OCI-LY3 (cell line): ENCODE measurements at regions not wholly inside any gene's neighbourhood (a gene's known extent, or its start where the extent isn't known, plus 50 kb on each side); places are given as distances from the start of the nearest gene placed in this dataset.
"Not testable (repeated sequence)": the region's sequence is repeated elsewhere in the genome, so short reads cannot be mapped to it uniquely, and the experiment has no call there.

Source experiments
- H2AFZ ChIP-seq: fragments of 200-600, 300-600 bp; shearing (Covaris generic); 2 replicates; pipeline ENCODE4 v1.6.0; 2014; ENCODE audit warnings: antibody characterized with exemption, low read depth, low read length
- H3K27ac ChIP-seq: fragments of 200-600, 300-600 bp; sonication (generic); 2 replicates; pipeline ENCODE4 v1.5.1; 2014; ENCODE audit warnings: mild to moderate bottlenecking, low read length, moderate library complexity, mixed read lengths
- H3K27me3 ChIP-seq: fragments of 200-600, 300-600 bp; sonication (generic); 2 replicates; pipeline ENCODE4 v1.6.1; 2014; ENCODE audit warnings: low read depth, low read length, mixed read lengths
- H3K36me3 ChIP-seq: fragments of 200-600, 300-600 bp; sonication (generic); replicated peaks from 2 replicates; pipeline ENCODE3; 2014; ENCODE audit warnings: low read depth, low read length, mixed read lengths
- H3K4me1 ChIP-seq: fragments of 300-600, 200-600 bp; sonication (generic); 2 replicates; pipeline ENCODE4 v1.6.1; 2014; ENCODE audit warnings: low read length, mixed read lengths
- H3K4me2 ChIP-seq: fragments of 200-600, 300-600 bp; sonication (generic); 2 replicates; pipeline ENCODE4 v1.6.1; 2014; ENCODE audit warnings: low read length, mixed read lengths
- H3K4me3 ChIP-seq: fragments of 300-600, 200-600 bp; sonication (generic); 2 replicates; pipeline ENCODE4 v1.5.1; 2014; ENCODE audit warnings: antibody characterized with exemption, mild to moderate bottlenecking, low read length, moderate library complexity
- H3K79me2 ChIP-seq: fragments of 300-600, 200-600 bp; shearing (Covaris generic); 2 replicates; pipeline ENCODE4 v1.6.1; 2014; ENCODE audit warnings: mild to moderate bottlenecking, low read length, mixed read lengths
- H3K9ac ChIP-seq: fragments of 300-600, 200-600 bp; shearing (Covaris generic); 2 replicates; pipeline ENCODE4 v1.6.0; 2014; ENCODE audit warnings: mild to moderate bottlenecking, low read length, moderate library complexity
- H3K9me3 ChIP-seq: fragments of 200-600, 300-600 bp; shearing (Covaris generic); 2 replicates; pipeline ENCODE4 v1.6.1; 2014; ENCODE audit warnings: low read length, mixed read lengths; ENCODE audit not compliant: insufficient read depth
- H4K20me1 ChIP-seq: fragments of 200-600, 300-600 bp; sonication (generic); 2 replicates; pipeline ENCODE4 v1.6.1; 2016; ENCODE audit warnings: low read length, mixed read lengths; ENCODE audit not compliant: insufficient read depth
- CTCF ChIP-seq: fragments of 200-600, 300-600 bp; sonication (generic); IDR thresholded peaks from 2 replicates; pipeline ENCODE4 v1.5.1; 2014; ENCODE audit warnings: antibody characterized with exemption, low read length, low read depth
- EZH2phosphoT487 ChIP-seq: fragments of 200-600 bp; shearing (Covaris generic); IDR thresholded peaks from 2 replicates; pipeline ENCODE4 v1.6.1; 2018; ENCODE audit warnings: antibody characterized with exemption, mixed run types, low read depth

- TF ChIP-seq EZH2phosphoT487 (no peak), CTCF (no peak)
- Histone ChIP-seq H3K27ac (no peak overlapping the region), H3K9me3 (no peaks in the 10 kb centered on the region), H3K9ac (no peak overlapping the region), H2AFZ (no peak overlapping the region), H3K4me3 (no peak overlapping the region), H3K27me3 (no peaks in the 10 kb centered on the region), H3K36me3 (no peaks in the 10 kb centered on the region), H3K4me1 (peaks cover 7% of the 10 kb centered on the region; the same call in 1 of the 2 replicates), H3K79me2 (no peaks in the 10 kb centered on the region), H4K20me1 (no peaks in the 10 kb centered on the region), H3K4me2 (no peak overlapping the region)
These were observed 166.5 kb upstream of the CXCR4 start for GRCh38 chr2:136284226-136285119.

DNA sequence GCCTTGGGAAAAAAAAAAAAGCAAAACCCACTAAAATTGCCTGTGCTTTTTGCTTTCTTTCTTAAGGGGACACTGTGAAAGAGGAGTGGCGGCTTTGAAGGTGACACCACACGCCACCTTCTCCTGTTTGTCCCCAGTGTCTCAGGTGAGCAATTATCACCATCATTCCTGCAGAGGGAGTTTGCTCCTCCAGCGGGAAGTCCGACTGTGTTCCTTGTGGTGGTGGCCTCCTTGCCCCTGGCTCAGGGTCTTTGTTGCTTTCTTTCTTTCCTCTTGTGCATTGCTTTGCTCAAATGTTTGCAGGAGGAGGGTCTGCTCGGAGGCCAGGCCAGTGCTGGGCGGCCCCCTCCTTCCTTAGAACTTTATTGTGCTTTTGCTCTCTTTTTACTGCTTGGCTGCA, 164.3 kb upstream of the CXCR4 start:
- TF ChIP-seq EZH2phosphoT487: no peak
- no peak for TF ChIP-seq CTCF
- Histone ChIP-seq H2AFZ (no peak overlapping the region), H3K4me2 (no peak overlapping the region), H3K9ac (no peak overlapping the region), H3K27me3 (no peaks in the 10 kb centered on the region), H3K36me3 (no peaks in the 10 kb centered on the region), H3K4me1 (peaks cover 7% of the 10 kb centered on the region; the same call in 1 of the 2 replicates), H3K79me2 (no peaks in the 10 kb centered on the region), H4K20me1 (no peaks in the 10 kb centered on the region), H3K27ac (no peak overlapping the region), H3K9me3 (no peaks in the 10 kb centered on the region), H3K4me3 (no peak overlapping the region)

GRCh38 chr2:136281281-136282114, 163.5 kb upstream of the CXCR4 start:
- Histone ChIP-seq H3K9me3 (no peaks in the 10 kb centered on the region), H3K27ac (no peak overlapping the region), H3K4me1 (peaks cover 6% of the 10 kb centered on the region; the same call in 1 of the 2 replicates), H3K4me3 (no peak overlapping the region), H2AFZ (0 out of 2 replicates have a peak overlapping the region, but pooled peaks have one; percentile 44), H3K27me3 (no peaks in the 10 kb centered on the region), H3K4me2 (no peak overlapping the region), H4K20me1 (no peaks in the 10 kb centered on the region), H3K9ac (no peak overlapping the region), H3K79me2 (no peaks in the 10 kb centered on the region), H3K36me3 (no peaks in the 10 kb centered on the region)
- TF ChIP-seq EZH2phosphoT487 (no peak), CTCF (no peak)

- not testable (repeated sequence) for H2AFZ ChIP-seq, H3K79me2 ChIP-seq, H3K27me3 ChIP-seq, H3K36me3 ChIP-seq, H3K9ac ChIP-seq, H3K9me3 ChIP-seq, H4K20me1 ChIP-seq, H3K27ac ChIP-seq, H3K4me1 ChIP-seq, H3K4me2 ChIP-seq, H3K4me3 ChIP-seq
These were observed 148.4 kb upstream of the CXCR4 start for GRCh38 chr2:136266346-136266745.
